ENCODE measurements at regions not wholly inside any gene's neighbourhood (a gene's known extent, or its start where the extent isn't known, plus 50 kb on each side); places are given as distances from the start of the nearest gene placed in this dataset.

DNA sequence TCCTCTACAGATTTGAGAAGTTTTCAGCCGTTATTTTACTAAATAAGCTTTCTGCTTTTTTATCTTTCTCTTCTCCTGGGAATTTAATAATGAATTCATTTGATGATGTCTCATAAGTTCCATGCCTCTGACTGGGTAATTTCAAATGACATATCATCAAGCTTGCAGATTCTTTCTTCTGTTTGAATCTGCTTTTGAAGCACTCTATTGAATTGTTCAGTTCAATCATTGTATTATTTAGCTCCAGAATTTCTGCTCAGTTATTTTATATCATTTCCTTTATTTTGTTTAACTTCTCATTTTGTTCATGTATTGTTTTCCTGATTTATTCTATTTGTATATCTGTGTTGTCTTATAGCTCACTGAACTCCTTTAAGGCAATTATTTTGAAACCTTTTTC is 196.9 kb upstream of the CNTNAP2 start:
- Histone ChIP-seq H3K27me3 (no peaks in the 10 kb centered on the region), H3K4me1 (no peaks in the 10 kb centered on the region), H3K4me3 (no peak overlapping the region), H3K9me3 (peaks cover 0 to 20% (median 9%) of the 10 kb centered on the region in 3 donors), H3K36me3 (no peaks in the 10 kb centered on the region), H3K27ac (no peak overlapping the region)
- no peak for DNase-seq
- 73 to 83% methylated on average over 1 of the region's 1 CpG for WGBS, 2 donors
- TF ChIP-seq, protein P1, sequence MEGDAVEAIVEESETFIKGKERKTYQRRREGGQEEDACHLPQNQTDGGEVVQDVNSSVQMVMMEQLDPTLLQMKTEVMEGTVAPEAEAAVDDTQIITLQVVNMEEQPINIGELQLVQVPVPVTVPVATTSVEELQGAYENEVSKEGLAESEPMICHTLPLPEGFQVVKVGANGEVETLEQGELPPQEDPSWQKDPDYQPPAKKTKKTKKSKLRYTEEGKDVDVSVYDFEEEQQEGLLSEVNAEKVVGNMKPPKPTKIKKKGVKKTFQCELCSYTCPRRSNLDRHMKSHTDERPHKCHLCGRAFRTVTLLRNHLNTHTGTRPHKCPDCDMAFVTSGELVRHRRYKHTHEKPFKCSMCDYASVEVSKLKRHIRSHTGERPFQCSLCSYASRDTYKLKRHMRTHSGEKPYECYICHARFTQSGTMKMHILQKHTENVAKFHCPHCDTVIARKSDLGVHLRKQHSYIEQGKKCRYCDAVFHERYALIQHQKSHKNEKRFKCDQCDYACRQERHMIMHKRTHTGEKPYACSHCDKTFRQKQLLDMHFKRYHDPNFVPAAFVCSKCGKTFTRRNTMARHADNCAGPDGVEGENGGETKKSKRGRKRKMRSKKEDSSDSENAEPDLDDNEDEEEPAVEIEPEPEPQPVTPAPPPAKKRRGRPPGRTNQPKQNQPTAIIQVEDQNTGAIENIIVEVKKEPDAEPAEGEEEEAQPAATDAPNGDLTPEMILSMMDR (IDR thresholded peaks at IDR 0.05): no peak
- no peak for TF ChIP-seq POLR2A (IDR thresholded peaks at IDR 0.05)
- intact Hi-C loops (cut with DNase I): no loop called here

DNA sequence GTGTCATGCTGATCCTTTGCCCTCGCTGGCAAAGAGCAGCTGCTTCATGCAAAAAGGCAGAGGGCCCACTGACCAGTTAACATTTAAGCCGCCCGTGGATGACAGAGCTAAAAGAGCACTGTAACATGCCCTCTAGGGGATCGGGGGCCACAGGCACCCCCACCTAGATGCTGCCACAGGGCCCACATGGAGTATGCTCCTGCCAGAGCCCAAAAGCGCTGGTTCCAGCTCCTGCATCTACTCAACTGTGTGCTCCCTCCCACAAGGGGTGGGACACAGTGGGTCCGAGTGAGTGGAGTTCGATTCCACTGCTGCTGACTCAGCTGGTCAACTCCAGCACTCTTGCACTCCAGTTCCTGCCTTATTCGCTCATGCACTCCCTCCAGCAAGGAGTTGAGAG is 199.8 kb upstream of the CNTNAP2 start:
- Histone ChIP-seq H3K4me3 (no peak overlapping the region), H3K9me3 (peaks cover 0 to 20% (median 9%) of the 10 kb centered on the region in 3 donors)
- no peak for TF ChIP-seq POLR2A (IDR thresholded peaks at IDR 0.05)
- TF ChIP-seq, protein P1 (IDR thresholded peaks at IDR 0.05): no peak

DNA sequence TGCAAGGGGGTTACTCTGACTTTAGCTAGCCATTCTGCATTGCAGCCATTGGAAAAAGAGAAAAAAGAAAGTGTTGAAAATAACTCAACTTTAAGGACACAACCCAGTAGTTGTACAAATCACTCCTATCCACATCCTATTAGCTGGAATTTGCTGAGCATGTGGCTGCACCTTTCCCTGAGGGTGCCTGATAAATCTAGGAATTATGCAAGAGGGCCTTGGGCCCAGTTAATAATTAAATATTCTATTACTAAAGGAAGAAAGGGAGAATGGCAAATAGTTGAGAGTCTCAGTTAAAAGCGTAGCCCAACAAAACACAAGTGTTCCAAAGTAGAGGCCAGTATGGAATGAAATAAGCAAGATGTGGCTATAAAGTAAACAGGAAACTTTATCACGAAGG is 200.9 kb upstream of the CNTNAP2 start:
- Histone ChIP-seq H3K36me3 (no peaks in the 10 kb centered on the region), H3K4me3 (no peak overlapping the region), H3K27ac (no peak overlapping the region), H3K4me1 (no peaks in the 10 kb centered on the region), H3K27me3 (no peaks in the 10 kb centered on the region), H3K9me3 (peaks cover 0 to 20% (median 9%) of the 10 kb centered on the region in 3 donors)
- intact Hi-C loops (cut with DNase I): no loop called here
- TF ChIP-seq POLR2A (IDR thresholded peaks at IDR 0.05): no peak
- TF ChIP-seq, protein P1 (IDR thresholded peaks at IDR 0.05): no peak
- DNase-seq: no peak
- 51 to 70% methylated on average over 2 of the region's 2 CpGs for WGBS, 2 donors

More for the DNA sequence above, 199.8 kb upstream of the CNTNAP2 start:
- no peak overlapping the region for H3K27ac ChIP-seq
- H3K27me3 ChIP-seq: no peaks in the 10 kb centered on the region
- no peaks in the 10 kb centered on the region for H3K36me3 ChIP-seq
- no peak for DNase-seq
- WGBS, 2 donors: 59 to 61% methylated on average over 4 to 8 of the region's 8 CpGs
- H3K4me1 ChIP-seq: no peaks in the 10 kb centered on the region
- intact Hi-C loops (cut with DNase I): no loop called here

DNA sequence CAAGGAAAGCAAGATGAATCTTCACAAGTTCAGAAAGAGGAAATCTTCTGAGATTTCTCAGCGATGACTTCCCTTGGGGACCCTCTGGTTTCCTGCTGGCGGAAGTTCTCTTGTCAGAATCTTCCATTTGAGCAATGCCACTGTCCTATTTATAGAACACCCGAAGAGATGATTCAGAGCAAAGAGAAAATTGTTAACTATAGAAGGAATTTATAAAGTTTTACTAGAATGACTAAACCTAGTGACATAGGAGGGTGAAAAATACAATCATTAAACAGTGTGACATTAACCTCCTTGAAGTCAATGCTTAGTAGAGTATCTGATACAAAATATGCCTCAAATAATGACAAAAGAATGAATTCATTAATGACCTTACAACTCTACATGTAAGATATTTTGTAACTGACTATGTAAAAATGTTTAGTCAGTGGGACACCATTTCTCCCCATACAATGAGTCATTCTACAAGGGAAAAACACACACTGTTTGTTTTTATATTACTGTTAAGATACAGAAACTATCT is 206.5 kb upstream of the CNTNAP2 start:
- DNase-seq: no peak

DNA sequence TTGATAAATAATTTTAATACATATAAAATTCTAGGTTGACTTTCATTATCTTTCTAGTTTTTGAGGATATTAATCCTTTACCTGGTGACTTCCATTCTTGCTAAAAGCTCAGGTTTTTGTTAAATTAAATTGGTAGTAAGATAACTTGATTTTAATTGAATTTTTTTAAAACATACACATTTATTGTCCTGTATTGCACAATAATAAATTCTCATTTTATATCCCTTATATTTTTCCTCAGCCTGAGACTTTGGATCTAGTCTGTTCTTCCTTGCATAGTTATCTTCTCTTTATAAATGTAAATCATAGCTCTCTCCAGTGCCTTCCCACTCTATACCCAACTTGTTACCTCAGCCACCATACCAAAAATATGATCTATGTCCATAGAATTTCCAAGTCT is 212.9 kb upstream of the CNTNAP2 start:
- Histone ChIP-seq H3K27ac (no peak overlapping the region), H3K9me3 (peaks cover 0 to 15% (median 9%) of the 10 kb centered on the region in 3 donors), H3K27me3 (no peaks in the 10 kb centered on the region), H3K4me3 (no peak overlapping the region), H3K36me3 (no peaks in the 10 kb centered on the region), H3K4me1 (no peaks in the 10 kb centered on the region)
- DNase-seq: no peak
- intact Hi-C loops (cut with DNase I): no loop called here
- TF ChIP-seq POLR2A (IDR thresholded peaks at IDR 0.05): no peak
- TF ChIP-seq, protein P1 (IDR thresholded peaks at IDR 0.05): no peak

More for the DNA sequence above, 206.5 kb upstream of the CNTNAP2 start:
- no peak overlapping the region for H3K4me3 ChIP-seq
- intact Hi-C loops (cut with DNase I): no loop called here
- WGBS, 2 donors: 52 to 62% methylated on average over 3 of the region's 3 CpGs
- H3K27me3 ChIP-seq: no peaks in the 10 kb centered on the region
- no peaks in the 10 kb centered on the region for H3K36me3 ChIP-seq
- no peak overlapping the region for H3K27ac ChIP-seq
- H3K9me3 ChIP-seq: no peaks in the 10 kb centered on the region
- no peak for TF ChIP-seq POLR2A (IDR thresholded peaks at IDR 0.05)
- TF ChIP-seq, protein P1 (IDR thresholded peaks at IDR 0.05): no peak
- no peaks in the 10 kb centered on the region for H3K4me1 ChIP-seq

Data from esophagus squamous epithelium (tissue), 5 donors.